GM12878 (cell line): ENCODE measurements at regions not wholly inside any gene's neighbourhood (a gene's known extent, or its start where the extent isn't known, plus 50 kb on each side); places are given as distances from the start of the nearest gene placed in this dataset.
A peak's percentile ranks its signal among the peaks of the same experiment; 100 is the strongest.
"Not testable (repeated sequence)": the region's sequence is repeated elsewhere in the genome, so short reads cannot be mapped to it uniquely, and the experiment has no call there.

Source experiments
- ATAC-seq: fragments of 200-7000 bp; cut with Tn5 transposase; 3 replicates; pipeline ENCODE4 v1.9.1; 2020; ENCODE audit warnings: mild to moderate bottlenecking, moderate library complexity
- BruUV-seq: library from RNA; stranded (reverse); fragments of 400-500 nt; replicated peaks from 2 replicates; lab custom pipeline; 2021; lab: Mats Ljungman, UMichigan
- CTCF ChIA-PET: fragments of 300-600 bp; sonication (Branson Sonifier 250); formaldehyde crosslinking; extraction: SDS; loops from one replicate; lab custom pipeline; 2021; ENCODE audit warnings: inconsistent platforms; lab: Yijun Ruan, JAX
- POLR2A ChIA-PET: fragments of 350-600 bp; formaldehyde crosslinking; extraction: SDS; loops from one replicate; lab custom pipeline; 2021; ENCODE audit warnings: inconsistent platforms; lab: Charles Lee
- RAD21 ChIA-PET: fragments of 300-600 bp; sonication (Branson Sonifier 250); formaldehyde crosslinking; loops from one replicate; lab custom pipeline; 2023; ENCODE audit warnings: antibody characterized with exemption; ENCODE audit not compliant: unreplicated experiment; lab: Charles Lee
- SMC1A ChIA-PET: fragments of 300-600 bp; sonication (Branson Sonifier 250); formaldehyde crosslinking; loops from one replicate; lab custom pipeline; 2023; ENCODE audit not compliant: unreplicated experiment, uncharacterized antibody; lab: Charles Lee
- DNase-seq: peaks from one replicate; pipeline ENCODE4 v3.0.0-alpha.2; 2011; ENCODE audit warnings: low read depth, low spot score
- FAIRE-seq: peaks from 3 replicates; lab custom pipeline; 2011; peaks lifted over from hg19 to GRCh38; lab: Jason Lieb, UNC
- H2AFZ ChIP-seq: 2 replicates; pipeline ENCODE4 v1.6.0; 2011; ENCODE audit warnings: low read depth, low read length, control low read depth; ENCODE audit not compliant: control insufficient read depth
- H3K27ac ChIP-seq: 2 replicates; pipeline ENCODE4 v1.5.1; 2011; ENCODE audit warnings: control low read depth; ENCODE audit not compliant: control insufficient read depth, insufficient read depth
- H3K27me3 ChIP-seq, 2 experiments: replicated peaks in 1 of 2; 2 replicates each; pipeline versions ENCODE4 v1.6.0 to v1.6.1; 2011; ENCODE audit warnings: low read length in 1 of 2; ENCODE audit not compliant: control insufficient read depth in 2 of 2, insufficient read depth in 2 of 2
- H3K36me3 ChIP-seq, 2 experiments: 2 replicates each; pipeline ENCODE4 v1.5.1; 2011; ENCODE audit warnings: low read length in 1 of 2; ENCODE audit not compliant: control insufficient read depth in 2 of 2, insufficient read depth in 2 of 2
- H3K4me1 ChIP-seq: 2 replicates; pipeline ENCODE4 v1.6.1; 2011; ENCODE audit warnings: mild to moderate bottlenecking, low read length, moderate library complexity, mixed read lengths; ENCODE audit not compliant: control insufficient read depth, insufficient read depth
- H3K4me2 ChIP-seq: 2 replicates; pipeline ENCODE4 v1.6.0; 2011; ENCODE audit warnings: control low read depth; ENCODE audit not compliant: control insufficient read depth, insufficient read depth
- H3K4me3 ChIP-seq: fragments of 200-600 bp; sonication (generic); 2 replicates; pipeline ENCODE4 v1.5.1; 2016
- H3K79me2 ChIP-seq: 2 replicates; pipeline ENCODE4 v1.6.0; 2011; ENCODE audit warnings: low read length; ENCODE audit not compliant: control insufficient read depth, insufficient read depth
- H3K9ac ChIP-seq: 2 replicates; pipeline ENCODE4 v1.8.0; 2011; ENCODE audit warnings: low read length, control low read depth, mixed read lengths; ENCODE audit not compliant: control insufficient read depth, insufficient read depth
- H3K9me3 ChIP-seq: replicated peaks from 3 replicates; pipeline ENCODE4 v1.5.1; 2011; ENCODE audit warnings: mild to moderate bottlenecking, low read length; ENCODE audit not compliant: control insufficient read depth, insufficient read depth
- H4K20me1 ChIP-seq: 2 replicates; pipeline ENCODE4 v1.6.0; 2011; ENCODE audit not compliant: control insufficient read depth, insufficient read depth
- BMI1 ChIP-seq: fragments of 450-650 bp; IDR thresholded peaks from 2 replicates; pipeline ENCODE4 v1.6.1; 2016; ENCODE audit warnings: mild to moderate bottlenecking, moderate library complexity, borderline replicate concordance
- EZH2 ChIP-seq: IDR thresholded peaks from 2 replicates; pipeline ENCODE4 v1.6.1; 2012; ENCODE audit warnings: low read depth, mild to moderate bottlenecking, control low read depth, inconsistent platforms, low read length, borderline replicate concordance; ENCODE audit not compliant: control insufficient read depth
- JUNB ChIP-seq: IDR thresholded peaks from 2 replicates; pipeline ENCODE4 v1.6.1; 2016; ENCODE audit warnings: antibody characterized with exemption, mild to moderate bottlenecking
- RB1 ChIP-seq: fragments of 450-650 bp; formaldehyde crosslinking; IDR thresholded peaks from 2 replicates; pipeline ENCODE4 v1.6.1; 2017; ENCODE audit warnings: mild to moderate bottlenecking, borderline replicate concordance
- TCF7 ChIP-seq: IDR thresholded peaks from 2 replicates; pipeline ENCODE4 v1.6.1; 2014; ENCODE audit warnings: antibody characterized with exemption, borderline replicate concordance
- ZZZ3 ChIP-seq: IDR thresholded peaks from 2 replicates; pipeline ENCODE4 v1.6.1; 2011; ENCODE audit warnings: low read depth; ENCODE audit not compliant: control insufficient read depth, insufficient read length
- WGBS: methylation state at CpG from one replicate; pipeline ENCODE4 v1.1.6; 2016; ENCODE audit warnings: low lambda C conversion rate; ENCODE audit not compliant: insufficient replicate concordance, insufficient coverage; ENCODE audit errors: missing lambda C conversion rate; 5-methylcytosine and 5-hydroxymethylcytosine counted together
- in situ Hi-C: fragments of 300-500 bp; cut with MboI; formaldehyde crosslinking; loops from 9 replicates; pipeline ENCODE4 v1.14.3; 2018; ENCODE audit warnings: mixed read lengths
- intact Hi-C: fragments of 100-400 bp; cut with micrococcal nuclease; formaldehyde crosslinking; loops from one replicate; pipeline ENCODE4 v1.14.2; 2022; ENCODE audit not compliant: unreplicated experiment
- TF ChIP-seq, protein P1 (sequence below): fragments of 450-650 bp; IDR thresholded peaks from 2 replicates; pipeline ENCODE4 v1.6.1; 2017; ENCODE audit warnings: low read depth, mild to moderate bottlenecking, moderate library complexity
- TF ChIP-seq, protein P2 (sequence below): fragments of 450-650 bp; IDR thresholded peaks from 2 replicates; pipeline ENCODE4 v1.6.1; 2016; ENCODE audit warnings: mild to moderate bottlenecking

DNA sequence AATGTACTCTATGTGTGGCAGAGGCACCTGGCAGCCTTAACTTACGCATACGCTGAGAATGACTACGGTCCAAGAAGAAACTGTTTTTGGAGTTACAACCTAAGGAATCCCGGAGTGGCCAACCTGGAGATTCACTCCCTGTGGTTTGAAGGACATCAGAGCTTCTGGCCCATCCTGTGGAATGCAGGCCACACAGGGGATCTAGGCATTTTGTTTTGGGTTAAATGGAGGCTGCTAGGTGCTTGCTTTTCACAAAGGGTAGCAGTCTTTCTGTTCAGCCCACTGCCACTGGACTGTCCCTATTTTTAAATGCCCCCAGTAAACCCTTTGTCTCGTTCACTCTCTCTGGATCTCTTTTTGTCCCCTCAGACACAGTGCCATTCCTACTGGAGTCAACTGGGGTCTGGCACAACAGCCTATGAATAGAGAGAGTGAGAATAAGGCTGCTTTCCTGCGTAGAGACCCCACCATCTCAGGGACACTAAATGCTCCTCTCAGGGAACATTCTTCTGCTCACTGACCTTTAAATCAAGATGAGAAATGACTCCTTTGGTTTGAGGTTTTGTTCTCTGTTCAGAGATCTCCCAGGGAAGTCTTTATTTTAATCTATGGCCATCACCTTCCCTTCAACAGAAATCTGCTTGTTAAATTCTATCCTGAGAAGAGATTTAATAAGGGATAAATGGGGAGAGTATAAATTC lies 124.9 kb downstream of the B3GNT2 start (continued):
- TF ChIP-seq, protein P1, sequence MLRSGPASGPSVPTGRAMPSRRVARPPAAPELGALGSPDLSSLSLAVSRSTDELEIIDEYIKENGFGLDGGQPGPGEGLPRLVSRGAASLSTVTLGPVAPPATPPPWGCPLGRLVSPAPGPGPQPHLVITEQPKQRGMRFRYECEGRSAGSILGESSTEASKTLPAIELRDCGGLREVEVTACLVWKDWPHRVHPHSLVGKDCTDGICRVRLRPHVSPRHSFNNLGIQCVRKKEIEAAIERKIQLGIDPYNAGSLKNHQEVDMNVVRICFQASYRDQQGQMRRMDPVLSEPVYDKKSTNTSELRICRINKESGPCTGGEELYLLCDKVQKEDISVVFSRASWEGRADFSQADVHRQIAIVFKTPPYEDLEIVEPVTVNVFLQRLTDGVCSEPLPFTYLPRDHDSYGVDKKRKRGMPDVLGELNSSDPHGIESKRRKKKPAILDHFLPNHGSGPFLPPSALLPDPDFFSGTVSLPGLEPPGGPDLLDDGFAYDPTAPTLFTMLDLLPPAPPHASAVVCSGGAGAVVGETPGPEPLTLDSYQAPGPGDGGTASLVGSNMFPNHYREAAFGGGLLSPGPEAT = no peak
- TF ChIP-seq, protein P2, sequence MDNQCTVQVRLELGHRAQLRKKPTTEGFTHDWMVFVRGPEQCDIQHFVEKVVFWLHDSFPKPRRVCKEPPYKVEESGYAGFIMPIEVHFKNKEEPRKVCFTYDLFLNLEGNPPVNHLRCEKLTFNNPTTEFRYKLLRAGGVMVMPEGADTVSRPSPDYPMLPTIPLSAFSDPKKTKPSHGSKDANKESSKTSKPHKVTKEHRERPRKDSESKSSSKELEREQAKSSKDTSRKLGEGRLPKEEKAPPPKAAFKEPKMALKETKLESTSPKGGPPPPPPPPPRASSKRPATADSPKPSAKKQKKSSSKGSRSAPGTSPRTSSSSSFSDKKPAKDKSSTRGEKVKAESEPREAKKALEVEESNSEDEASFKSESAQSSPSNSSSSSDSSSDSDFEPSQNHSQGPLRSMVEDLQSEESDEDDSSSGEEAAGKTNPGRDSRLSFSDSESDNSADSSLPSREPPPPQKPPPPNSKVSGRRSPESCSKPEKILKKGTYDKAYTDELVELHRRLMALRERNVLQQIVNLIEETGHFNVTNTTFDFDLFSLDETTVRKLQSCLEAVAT = no peak
- TF ChIP-seq TCF7 = no peak
- no peak for TF ChIP-seq EZH2
- no peak for TF ChIP-seq RB1
- peak; percentile 21; the same call in 1 of the 2 replicates for TF ChIP-seq JUNB
- no peak for TF ChIP-seq ZZZ3
- TF ChIP-seq BMI1 = no peak

DNA sequence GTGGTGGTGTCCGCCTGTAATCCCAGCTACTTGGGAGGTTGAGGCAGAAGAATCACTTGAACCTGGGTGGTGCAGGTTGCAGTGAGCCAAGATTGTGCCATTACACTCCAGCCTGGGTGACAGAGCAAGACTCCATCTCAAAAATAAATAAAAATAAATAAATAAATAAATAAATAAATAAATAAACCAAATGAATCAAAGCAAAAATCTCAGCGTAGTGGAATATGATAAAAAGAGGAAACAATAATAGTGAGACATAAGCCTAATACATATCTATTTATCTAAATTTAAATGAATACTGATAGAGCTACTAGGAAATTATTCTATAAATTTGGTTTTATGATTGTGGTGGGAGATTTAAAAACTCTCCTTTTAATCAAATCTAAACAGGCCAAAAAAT lies 124.2 kb downstream of the B3GNT2 start:
- WGBS = 100% methylated on average over 2 of the region's 2 CpGs
- H4K20me1 ChIP-seq, FAIRE-seq, H3K9ac ChIP-seq, H3K4me3 ChIP-seq, intact Hi-C loops, H3K4me2 ChIP-seq, H3K36me3 ChIP-seq, H3K9me3 ChIP-seq, DNase-seq, H3K79me2 ChIP-seq, ATAC-seq, BruUV-seq, H3K27me3 ChIP-seq, in situ Hi-C loops, H2AFZ ChIP-seq: not testable (repeated sequence)
- ChIA-PET POLR2A (interaction anchor here (0.9 to 4.0 kb wide), 3 partner anchors 11 to 14 kb away, joined by 3 to 15 read pairs (median 11); no protein-coding TSS in a partner anchor), RAD21 (interaction anchor here (2.5 kb wide), 1 partner anchor 10 kb away, joined by 18 read pairs; no protein-coding TSS in a partner anchor), SMC1A (interaction anchor here (3.6 to 26.8 kb wide), 2 partner anchors 10 to 16 kb away, joined by 23 to 467 read pairs; no protein-coding TSS in a partner anchor), CTCF (interaction anchor here (0.6 to 1.8 kb wide), 3 partner anchors 91 to 327 kb away, joined by 3 read pairs; no protein-coding TSS in a partner anchor)
- peaks cover 32% of the 10 kb centered on the region for H3K4me1 ChIP-seq
- peak overlapping the region; percentile 77 for H3K27ac ChIP-seq
